ENCODE measurements at regions not wholly inside any gene's neighbourhood (a gene's known extent, or its start where the extent isn't known, plus 50 kb on each side); places are given as distances from the start of the nearest gene placed in this dataset.
"Not testable (repeated sequence)": the region's sequence is repeated elsewhere in the genome, so short reads cannot be mapped to it uniquely, and the experiment has no call there.

- no peak for DNase-seq
Measured at GRCh38 chr1:101588677-101589076, 351.9 kb downstream of the S1PR1 start.

GRCh38 chr1:101592845-101593244 is 356.0 kb downstream of the S1PR1 start:
- no peak for DNase-seq

- no peak for DNase-seq
Measured at GRCh38 chr1:101595881-101596374, 359.1 kb downstream of the S1PR1 start.

GRCh38 chr1:101600615-101601014 is 363.8 kb downstream of the S1PR1 start:
- not testable (repeated sequence) for DNase-seq

DNA sequence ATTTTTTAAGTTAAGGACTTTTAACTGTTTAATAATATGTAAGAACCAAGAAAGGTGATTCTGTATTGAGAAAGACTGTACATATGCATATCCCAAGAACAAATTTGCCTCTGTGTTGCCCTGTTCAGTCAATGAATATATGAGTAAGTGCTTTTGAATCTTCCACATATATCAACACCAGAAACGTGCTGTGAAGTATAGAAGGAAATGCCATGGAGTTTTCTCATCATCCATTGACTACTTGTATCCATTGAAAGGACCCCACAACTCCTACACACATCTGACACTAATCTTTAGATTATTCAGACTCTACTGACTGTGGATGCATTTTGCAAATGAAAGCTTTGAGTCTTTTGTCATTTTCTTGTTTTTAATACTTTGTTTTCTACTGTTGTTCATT is 366.9 kb downstream of the S1PR1 start:
- no peak for DNase-seq

DNA sequence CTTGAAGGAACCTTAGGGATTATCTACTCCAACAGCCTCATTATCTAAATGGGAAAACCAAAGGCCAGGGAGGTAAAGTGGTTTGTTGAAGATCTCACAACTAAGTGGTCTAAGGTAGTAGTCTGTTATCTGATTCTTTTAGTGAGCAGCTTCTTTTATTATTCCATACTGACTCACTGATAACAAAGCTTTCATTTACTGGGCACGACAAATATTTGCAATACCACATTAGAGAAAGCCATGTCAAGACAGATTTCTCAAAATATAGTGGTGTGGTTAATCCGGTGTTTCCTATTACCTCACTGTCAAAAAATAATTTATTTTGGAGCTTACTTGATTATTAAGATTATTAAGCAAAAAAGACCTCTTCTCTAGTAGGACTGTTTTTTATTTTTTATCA is 369.1 kb downstream of the S1PR1 start:
- no peak for DNase-seq

DNA sequence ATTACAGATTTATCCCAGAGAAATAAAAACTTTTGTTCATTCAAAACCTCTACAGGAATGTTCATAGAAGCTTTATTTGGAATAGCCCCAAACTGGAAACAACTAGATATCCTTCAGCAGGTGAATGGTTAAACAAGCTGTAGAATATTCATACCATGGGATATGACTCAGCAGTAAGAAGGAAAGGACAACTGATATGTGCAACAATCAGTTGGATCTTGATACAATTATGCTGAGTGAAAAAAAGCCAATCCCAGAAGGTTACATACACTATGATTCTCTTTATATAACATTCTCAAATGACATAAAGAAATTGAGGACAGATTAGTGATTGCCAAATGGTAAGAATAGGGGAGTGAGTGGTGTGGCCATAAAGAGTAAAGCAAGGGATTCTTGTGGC is 376.7 kb downstream of the S1PR1 start:
- no peak for DNase-seq

DNA sequence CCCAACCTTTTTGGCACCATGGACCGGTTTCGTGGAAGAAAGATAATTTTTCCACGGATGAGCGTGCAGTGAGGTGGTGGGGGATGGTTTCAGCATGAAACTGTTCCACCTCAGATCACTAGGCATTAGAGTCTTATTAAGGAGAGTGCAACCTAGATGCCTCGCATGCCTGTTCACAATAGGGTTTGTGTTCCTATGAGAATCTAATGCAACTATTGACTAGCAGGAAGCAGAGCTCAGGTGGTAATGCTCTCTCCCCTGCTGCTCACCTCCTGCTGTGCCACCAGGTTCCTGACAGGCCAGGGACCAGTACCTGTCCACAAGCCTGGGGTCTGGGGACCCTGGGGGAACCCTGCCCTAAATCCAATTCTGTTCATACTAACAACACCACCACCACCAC is 377.8 kb downstream of the OLFM3 start:
- no peak for DNase-seq

DNA sequence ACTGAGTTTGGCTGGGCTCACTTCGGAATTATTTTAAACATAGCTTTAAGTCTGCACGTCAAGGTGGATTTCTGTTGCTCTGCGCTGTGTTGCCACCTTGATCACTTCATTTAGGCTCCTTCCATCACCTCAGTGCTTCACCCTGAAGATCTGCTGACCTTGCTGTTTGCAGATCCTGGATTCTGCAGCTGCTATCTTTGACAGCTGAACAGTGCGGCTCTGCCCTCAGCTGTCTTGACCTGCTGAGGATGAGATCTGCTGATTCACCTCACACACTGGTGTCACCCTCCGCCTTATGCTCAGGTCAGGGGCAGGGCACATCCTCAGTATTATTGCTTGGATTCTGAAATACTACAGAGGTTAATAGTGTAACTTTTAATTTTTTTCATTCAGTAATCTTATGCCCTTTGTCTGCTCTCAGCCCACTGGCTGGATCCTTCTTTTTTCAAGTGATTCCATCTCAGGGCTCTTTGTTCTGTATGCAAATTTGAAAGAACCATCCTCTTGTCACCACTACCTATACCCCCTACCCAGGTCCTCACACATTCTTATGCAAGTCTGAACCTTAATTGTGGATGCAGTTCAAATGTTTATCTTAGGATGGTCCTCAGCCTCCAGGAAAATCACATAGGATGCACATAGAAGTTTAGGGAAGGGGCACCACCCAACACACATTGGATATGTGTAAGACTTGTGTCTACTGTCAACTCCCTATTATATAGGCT is 364.0 kb downstream of the OLFM3 start:
- DNase-seq: no peak

- no peak for DNase-seq
Measured at GRCh38 chr1:101645810-101646209, 350.9 kb downstream of the OLFM3 start.

DNA sequence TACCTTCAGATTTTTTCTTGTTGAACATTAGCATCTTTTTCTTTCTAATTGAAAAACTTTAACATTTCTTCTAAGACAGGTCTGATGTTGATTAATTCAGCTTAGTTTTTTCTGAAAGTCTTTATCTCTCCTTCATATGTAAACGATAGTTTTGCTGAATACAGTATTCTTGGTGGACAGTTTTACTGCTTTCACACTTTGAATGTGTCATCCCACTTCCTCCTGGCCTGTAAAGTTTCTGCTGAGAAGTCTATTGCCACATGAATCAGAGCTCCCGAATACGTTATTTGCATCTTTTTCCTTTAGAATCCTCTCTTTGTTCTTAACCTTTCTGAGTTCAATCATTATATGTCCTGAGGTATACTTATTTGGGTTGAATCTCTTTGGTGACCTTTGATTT is 344.2 kb downstream of the OLFM3 start:
- no peak for DNase-seq

- DNase-seq: no peak
Measured at GRCh38 chr1:101653482-101653946, 343.2 kb downstream of the OLFM3 start.

DNA sequence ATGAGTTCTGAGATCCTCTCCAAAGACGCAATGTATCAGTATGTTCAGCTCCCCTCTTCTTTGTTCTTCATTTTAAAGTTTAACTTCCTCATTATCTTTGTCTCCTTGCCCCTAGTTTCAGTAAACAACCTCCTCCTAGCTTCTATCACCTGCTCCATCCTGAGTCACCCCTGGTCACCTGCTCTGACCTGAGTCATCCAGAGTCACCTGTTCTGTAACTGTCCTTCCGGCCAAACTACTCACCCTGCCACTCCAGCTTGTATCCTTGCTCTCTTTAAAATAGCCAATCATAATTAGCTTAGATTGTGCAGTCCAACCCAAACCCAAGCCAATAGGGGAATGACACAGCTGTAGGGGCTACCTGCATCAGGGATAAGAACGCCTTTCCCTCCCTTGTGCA is 332.0 kb downstream of the OLFM3 start:
- DNase-seq: no peak

- DNase-seq: no peak
Measured at GRCh38 chr1:101667761-101668160, 329.0 kb downstream of the OLFM3 start.

DNA sequence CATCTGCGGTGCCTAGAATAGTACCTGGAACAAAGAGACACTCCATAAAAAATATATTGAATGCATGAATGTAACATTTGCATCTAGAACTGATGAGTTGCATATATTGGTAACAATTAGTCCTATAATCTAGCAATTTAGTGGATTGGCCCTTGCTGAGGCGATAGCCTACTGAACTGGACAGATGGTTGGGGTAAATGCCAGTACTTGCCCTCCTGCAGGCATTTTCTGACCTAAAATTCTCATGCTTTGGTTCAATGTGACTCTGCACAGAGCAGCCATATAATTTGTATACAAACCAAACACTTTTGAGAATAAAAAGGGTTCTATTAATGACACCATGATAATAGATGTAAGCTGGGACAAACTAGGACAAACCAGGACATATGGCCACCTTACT is 313.6 kb downstream of the OLFM3 start:
- no peak for DNase-seq

DNA sequence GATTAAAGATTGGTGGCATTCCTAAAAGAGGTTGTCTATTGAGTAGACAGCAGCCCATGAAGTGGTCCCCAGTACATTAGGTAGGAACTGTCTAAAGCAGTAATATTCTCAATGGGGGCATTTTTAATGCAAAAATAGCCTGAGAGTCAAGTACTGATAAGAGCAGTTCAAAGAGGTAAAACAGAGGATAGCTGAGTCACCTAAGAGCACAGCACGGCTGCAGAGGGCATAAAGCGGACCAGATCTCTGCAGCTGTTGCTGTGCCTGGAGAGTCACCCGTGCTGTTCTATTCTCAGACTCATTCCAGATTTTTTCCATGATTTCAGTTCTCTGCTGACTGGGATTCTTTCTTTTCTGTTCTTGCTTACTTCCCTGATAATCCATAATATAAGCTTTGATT is 313.2 kb downstream of the OLFM3 start:
- DNase-seq: no peak

DNA sequence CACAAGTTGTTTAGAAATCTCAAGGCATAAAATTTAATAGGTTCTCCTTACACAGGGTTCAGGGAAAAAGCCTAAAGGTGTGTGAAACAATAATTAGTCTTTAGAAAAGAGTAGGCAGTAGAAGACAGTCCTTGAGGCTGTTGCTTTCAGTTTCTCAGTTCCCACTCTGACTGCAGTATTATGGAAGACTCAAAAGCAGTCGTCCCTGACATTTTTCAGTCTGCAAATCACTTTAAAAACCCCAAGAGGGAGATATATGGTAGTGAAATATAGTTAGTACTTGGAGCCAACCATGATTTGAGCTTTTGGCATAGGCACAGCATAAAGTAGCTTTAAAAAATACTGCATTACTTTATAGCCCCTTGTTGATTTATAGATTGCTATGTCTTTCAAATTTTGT is 299.7 kb downstream of the OLFM3 start:
- no peak for DNase-seq

DNA sequence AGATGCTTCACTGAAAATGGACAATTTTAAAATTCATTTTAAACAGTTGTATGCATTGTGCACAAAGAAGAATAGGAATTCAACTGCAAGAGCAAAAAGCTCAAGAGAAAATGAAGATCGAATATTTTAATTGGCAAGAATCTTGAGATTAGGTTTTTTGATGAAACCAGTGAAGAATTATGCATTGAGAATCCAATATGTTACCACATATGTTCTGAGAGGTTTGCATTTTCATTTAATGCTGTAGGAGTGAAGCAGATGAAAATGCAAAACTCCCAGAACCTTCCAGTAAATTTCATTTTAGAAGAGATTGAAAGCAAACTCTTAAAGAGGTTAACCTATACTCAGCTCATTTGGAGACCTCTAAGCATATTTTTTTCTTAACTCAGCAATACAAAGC is 298.0 kb downstream of the OLFM3 start:
- DNase-seq: no peak

GRCh38 chr1:101704895-101705294 is 291.8 kb downstream of the OLFM3 start:
- DNase-seq: no peak

- DNase-seq: no peak
Measured at GRCh38 chr1:101706366-101706765, 290.4 kb downstream of the OLFM3 start.

GRCh38 chr1:101709721-101710120 is 287.0 kb downstream of the OLFM3 start:
- DNase-seq: no peak

DNA sequence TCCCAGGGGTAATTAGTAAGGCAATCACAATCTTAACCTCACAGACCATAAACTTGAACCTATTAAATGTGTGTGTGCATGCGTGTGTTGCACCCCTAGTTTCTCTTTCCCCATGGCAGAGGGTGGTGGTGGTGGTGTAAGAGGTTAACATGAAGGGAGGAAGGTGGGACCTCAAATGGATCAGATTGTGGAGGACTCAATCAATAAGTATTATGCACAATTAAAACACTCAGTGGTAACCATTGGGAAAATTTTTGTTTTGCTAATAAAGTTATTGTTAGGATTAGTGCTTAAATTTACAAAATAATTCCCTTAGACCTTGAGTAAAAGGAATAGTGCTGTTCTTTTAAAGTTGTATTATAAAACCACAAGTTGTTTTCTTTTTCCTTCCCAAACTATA is 283.0 kb downstream of the OLFM3 start:
- no peak for DNase-seq

DNA sequence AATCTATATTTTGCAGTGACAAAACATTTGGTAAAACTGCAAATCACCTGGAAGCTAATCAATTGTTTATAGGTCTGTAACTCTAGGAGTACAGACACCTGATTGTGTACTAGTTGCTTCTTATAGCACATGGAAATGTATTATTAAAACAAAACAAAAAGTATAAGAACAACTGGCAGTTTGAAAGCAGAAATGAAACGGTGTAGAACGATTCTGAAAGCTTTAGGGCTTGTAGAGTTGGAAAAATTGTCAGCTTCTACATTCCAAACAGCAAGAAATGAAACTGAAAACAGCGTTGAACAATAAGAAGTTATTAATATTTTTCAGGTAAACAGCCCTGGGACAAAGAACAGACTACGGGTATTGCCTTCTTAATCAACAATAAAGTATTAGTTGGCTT is 273.3 kb downstream of the OLFM3 start:
- DNase-seq: no peak

- no peak for DNase-seq
Measured at GRCh38 chr1:101728029-101728428, 268.7 kb downstream of the OLFM3 start.

GRCh38 chr1:101730559-101730958 is 266.2 kb downstream of the OLFM3 start:
- DNase-seq: no peak
